ENCODE measurements at regions not wholly inside any gene's neighbourhood (a gene's known extent, or its start where the extent isn't known, plus 50 kb on each side); places are given as distances from the start of the nearest gene placed in this dataset.

GRCh38 chr13:32895296-32895695 lies 120.9 kb upstream of the KL start:
- no peak for TF ChIP-seq CTCF (conservative IDR thresholded peaks at IDR 0.05)
- no peaks in the 10 kb centered on the region for H3K4me1 Mint-ChIP-seq
- 91 to 100% methylated on average over 1 to 3 of the region's 3 CpGs for WGBS, 2 experiments (ENCODE audit: insufficient coverage in 1 of 2, insufficient read length in 1 of 2)
- Histone ChIP-seq H3K27me3 (ENCODE audit: control insufficient read depth, insufficient read depth, low read length, poor library complexity, severe bottlenecking) (no peaks in the 10 kb centered on the region), H3K9me3 (ENCODE audit: control insufficient read depth, low read length) (no peaks in the 10 kb centered on the region), H3K4me3 (ENCODE audit: low read length) (no peak overlapping the region), H3K9ac (ENCODE audit: extremely low read depth, low read length, poor library complexity, severe bottlenecking) (no peak overlapping the region), H3K27ac (ENCODE audit: low read depth, low read length) (no peak overlapping the region), H3K4me1 (ENCODE audit: control insufficient read depth, insufficient read depth, low read length) (no peaks in the 10 kb centered on the region), H3K36me3 (ENCODE audit: control insufficient read depth, insufficient read depth, low read length) (no peaks in the 10 kb centered on the region)
- H3K9me3 Mint-ChIP-seq: no peaks in the 10 kb centered on the region
- H3K4me3 Mint-ChIP-seq: no peak overlapping the region
- H3K36me3 Mint-ChIP-seq (ENCODE audit: low read depth): no peaks in the 10 kb centered on the region
- H3K27ac Mint-ChIP-seq: no peak overlapping the region
- H3K27me3 Mint-ChIP-seq (ENCODE audit: insufficient read depth): no peaks in the 10 kb centered on the region
- DNase-seq: no peak

- no peak for TF ChIP-seq CTCF (conservative IDR thresholded peaks at IDR 0.05)
Observed at GRCh38 chr13:32897296-32897695, 118.9 kb upstream of the KL start.

GRCh38 chr13:32902029-32902780 lies 114.0 kb upstream of the KL start:
- H3K4me3 ChIP-seq (ENCODE audit: low read length): no peak overlapping the region
- peaks cover 3% of the 10 kb centered on the region for H3K4me1 Mint-ChIP-seq
- no peak overlapping the region for H3K9ac ChIP-seq (ENCODE audit: extremely low read depth, low read length, poor library complexity, severe bottlenecking)
- DNase-seq: no peak
- no peaks in the 10 kb centered on the region for H3K4me1 ChIP-seq (ENCODE audit: control insufficient read depth, insufficient read depth, low read length)
- no peak overlapping the region for H3K27ac Mint-ChIP-seq
- no peaks in the 10 kb centered on the region for H3K9me3 Mint-ChIP-seq
- H3K27me3 ChIP-seq (ENCODE audit: control insufficient read depth, insufficient read depth, low read length, poor library complexity, severe bottlenecking): no peaks in the 10 kb centered on the region
- no peaks in the 10 kb centered on the region for H3K27me3 Mint-ChIP-seq (ENCODE audit: insufficient read depth)
- H3K36me3 ChIP-seq (ENCODE audit: control insufficient read depth, insufficient read depth, low read length): no peaks in the 10 kb centered on the region
- H3K4me3 Mint-ChIP-seq: no peak overlapping the region
- peaks cover 5% of the 10 kb centered on the region for H3K9me3 ChIP-seq (ENCODE audit: control insufficient read depth, low read length)
- no peak for TF ChIP-seq CTCF (conservative IDR thresholded peaks at IDR 0.05)
- no peak overlapping the region for H3K27ac ChIP-seq (ENCODE audit: low read depth, low read length)
- H3K36me3 Mint-ChIP-seq (ENCODE audit: low read depth): no peaks in the 10 kb centered on the region
- WGBS, 2 experiments (ENCODE audit: insufficient coverage in 1 of 2, insufficient read length in 1 of 2): 88 to 95% methylated on average over 3 of the region's 3 CpGs

More at GRCh38 chr13:32897296-32897695, 118.9 kb upstream of the KL start:
- 90 to 94% methylated on average over 3 to 4 of the region's 4 CpGs for WGBS, 2 experiments (ENCODE audit: insufficient coverage in 1 of 2, insufficient read length in 1 of 2)
- no peak for DNase-seq
- H3K27me3 ChIP-seq (ENCODE audit: control insufficient read depth, insufficient read depth, low read length, poor library complexity, severe bottlenecking): no peaks in the 10 kb centered on the region
- H3K9me3 ChIP-seq (ENCODE audit: control insufficient read depth, low read length): peaks cover 5% of the 10 kb centered on the region
- Mint-ChIP-seq H3K9me3 (no peaks in the 10 kb centered on the region), H3K4me1 (no peaks in the 10 kb centered on the region), H3K27me3 (ENCODE audit: insufficient read depth) (no peaks in the 10 kb centered on the region), H3K27ac (no peak overlapping the region), H3K4me3 (no peak overlapping the region), H3K36me3 (ENCODE audit: low read depth) (no peaks in the 10 kb centered on the region)
- H3K36me3 ChIP-seq (ENCODE audit: control insufficient read depth, insufficient read depth, low read length): no peaks in the 10 kb centered on the region
- no peak overlapping the region for H3K9ac ChIP-seq (ENCODE audit: extremely low read depth, low read length, poor library complexity, severe bottlenecking)
- no peak overlapping the region for H3K27ac ChIP-seq (ENCODE audit: low read depth, low read length)
- no peak overlapping the region for H3K4me3 ChIP-seq (ENCODE audit: low read length)
- H3K4me1 ChIP-seq (ENCODE audit: control insufficient read depth, insufficient read depth, low read length): no peaks in the 10 kb centered on the region
